ENCODE measurements at regions not wholly inside any gene's neighbourhood (a gene's known extent, or its start where the extent isn't known, plus 50 kb on each side); places are given as distances from the start of the nearest gene placed in this dataset.

DNA sequence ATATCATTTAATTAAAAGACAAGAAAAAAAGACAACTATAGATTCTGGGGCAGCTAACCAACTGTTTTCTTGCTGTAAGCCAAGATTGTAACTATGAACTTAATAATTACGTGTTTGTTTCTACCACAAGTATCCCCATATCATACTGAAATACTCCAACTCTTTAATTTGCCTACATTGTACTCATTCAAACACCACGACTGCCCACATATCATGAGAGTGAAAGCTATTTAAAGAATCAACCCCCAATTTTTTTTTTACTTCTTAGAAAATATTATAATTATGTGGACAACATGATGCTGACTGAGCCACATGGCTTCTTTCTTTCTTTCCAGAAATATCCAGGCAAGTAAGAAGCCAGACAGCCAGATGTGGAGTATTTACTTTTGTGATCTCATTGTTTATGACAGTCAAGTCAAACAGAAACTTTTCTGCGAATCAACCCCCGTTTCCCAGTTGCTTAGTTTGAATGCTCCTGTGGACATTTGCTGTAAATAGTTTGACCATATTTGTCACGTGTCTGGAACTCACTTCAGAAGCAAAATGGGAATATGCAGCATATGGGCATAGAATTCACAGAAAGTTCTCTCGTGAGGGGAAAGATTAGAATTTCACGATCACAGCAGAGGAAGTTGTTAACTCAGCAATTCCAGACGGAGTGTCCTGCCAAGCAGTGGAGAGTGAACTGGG, 126.8 kb upstream of the PSMD7 start:
- peak; percentile 65 for ATAC-seq
- H3K4me3 ChIP-seq = no peak overlapping the region
- intact Hi-C loops (cut with DNase I, micrococcal nuclease) = no loop called here

DNA sequence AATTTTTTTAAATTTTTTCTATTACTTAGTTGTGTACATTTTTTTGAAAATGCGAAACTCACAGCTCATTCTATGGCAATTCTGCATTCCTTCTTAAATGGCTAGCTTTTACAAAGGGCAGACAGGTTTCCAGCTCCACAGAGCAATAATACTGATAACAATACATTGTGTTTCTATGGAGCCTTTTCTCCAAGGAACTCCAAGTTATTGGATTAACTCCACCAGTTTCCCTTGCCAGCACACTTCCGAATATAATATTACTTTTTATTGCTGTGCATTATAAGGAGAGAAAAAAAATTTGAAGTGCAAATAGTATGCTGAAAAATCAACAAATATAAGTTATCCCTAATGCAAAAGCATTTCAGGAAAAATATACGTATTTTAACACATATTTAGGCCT, 127.5 kb upstream of the PSMD7 start:
- no peak overlapping the region for H3K4me3 ChIP-seq
- intact Hi-C loops (cut with DNase I, micrococcal nuclease) = no loop called here
- peaks cover 6% of the 10 kb centered on the region for H3K4me1 ChIP-seq (ENCODE audit: low read depth)
- TF ChIP-seq, protein P1, sequence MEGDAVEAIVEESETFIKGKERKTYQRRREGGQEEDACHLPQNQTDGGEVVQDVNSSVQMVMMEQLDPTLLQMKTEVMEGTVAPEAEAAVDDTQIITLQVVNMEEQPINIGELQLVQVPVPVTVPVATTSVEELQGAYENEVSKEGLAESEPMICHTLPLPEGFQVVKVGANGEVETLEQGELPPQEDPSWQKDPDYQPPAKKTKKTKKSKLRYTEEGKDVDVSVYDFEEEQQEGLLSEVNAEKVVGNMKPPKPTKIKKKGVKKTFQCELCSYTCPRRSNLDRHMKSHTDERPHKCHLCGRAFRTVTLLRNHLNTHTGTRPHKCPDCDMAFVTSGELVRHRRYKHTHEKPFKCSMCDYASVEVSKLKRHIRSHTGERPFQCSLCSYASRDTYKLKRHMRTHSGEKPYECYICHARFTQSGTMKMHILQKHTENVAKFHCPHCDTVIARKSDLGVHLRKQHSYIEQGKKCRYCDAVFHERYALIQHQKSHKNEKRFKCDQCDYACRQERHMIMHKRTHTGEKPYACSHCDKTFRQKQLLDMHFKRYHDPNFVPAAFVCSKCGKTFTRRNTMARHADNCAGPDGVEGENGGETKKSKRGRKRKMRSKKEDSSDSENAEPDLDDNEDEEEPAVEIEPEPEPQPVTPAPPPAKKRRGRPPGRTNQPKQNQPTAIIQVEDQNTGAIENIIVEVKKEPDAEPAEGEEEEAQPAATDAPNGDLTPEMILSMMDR (IDR thresholded peaks at IDR 0.05) = no peak
- no peak for ATAC-seq
- DNase-seq = no peak
- no peaks in the 10 kb centered on the region for H3K9me3 ChIP-seq
- H3K36me3 ChIP-seq (ENCODE audit: low read depth) = no peaks in the 10 kb centered on the region

More for the DNA sequence above, 126.8 kb upstream of the PSMD7 start:
- TF ChIP-seq, protein P1 (IDR thresholded peaks at IDR 0.05) = no peak
- peak in 1 of 3 donors; percentile 24 for DNase-seq
- Histone ChIP-seq H3K9me3 (no peaks in the 10 kb centered on the region), H3K4me1 (ENCODE audit: low read depth) (peaks cover 6% of the 10 kb centered on the region), H3K36me3 (ENCODE audit: low read depth) (no peaks in the 10 kb centered on the region)

DNA sequence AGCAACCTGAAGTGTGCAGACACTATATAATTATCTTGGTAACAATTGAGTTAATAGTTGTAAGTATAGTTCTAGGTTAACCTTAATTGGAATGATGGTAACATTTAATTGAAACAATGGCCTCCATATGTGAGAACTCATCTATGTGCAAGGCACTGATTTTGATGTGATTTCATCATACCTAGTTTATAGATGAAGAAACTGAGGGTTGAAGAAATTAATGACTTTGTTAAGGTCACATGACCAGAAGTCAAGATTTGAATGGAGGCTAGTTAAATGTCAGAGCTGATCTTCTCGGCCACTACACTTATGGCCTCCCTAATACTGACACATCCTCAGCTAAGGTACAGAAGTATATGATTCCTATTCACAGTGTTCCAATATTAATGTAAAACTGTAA, 128.2 kb upstream of the PSMD7 start:
- H3K4me1 ChIP-seq (ENCODE audit: low read depth) = peaks cover 6% of the 10 kb centered on the region
- no peak overlapping the region for H3K4me3 ChIP-seq
- intact Hi-C loops (cut with DNase I, micrococcal nuclease) = no loop called here
- no peaks in the 10 kb centered on the region for H3K9me3 ChIP-seq
- DNase-seq (no peak), ATAC-seq (no peak)
- TF ChIP-seq, protein P1 (IDR thresholded peaks at IDR 0.05) = no peak
- no peaks in the 10 kb centered on the region for H3K36me3 ChIP-seq (ENCODE audit: low read depth)

DNA sequence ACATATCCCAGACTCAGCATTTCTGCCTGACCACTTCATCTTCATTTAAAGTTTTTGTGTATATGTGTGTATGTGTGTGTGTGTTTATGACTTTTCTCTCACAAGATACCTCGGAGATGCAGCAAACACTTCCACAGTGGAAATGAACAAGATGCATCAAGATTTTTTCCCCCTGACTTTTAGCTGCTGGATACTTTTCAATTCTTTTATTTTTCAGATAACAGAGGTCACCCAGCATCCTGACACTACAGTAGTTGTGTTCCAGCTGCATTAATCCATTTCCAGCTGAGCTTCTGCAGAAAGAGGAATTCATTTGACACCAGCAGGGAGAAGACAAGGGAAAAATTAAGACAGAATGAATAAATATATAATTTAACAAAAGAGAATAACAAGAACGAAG, 130.2 kb upstream of the PSMD7 start:
- Histone ChIP-seq H3K4me3 (no peak overlapping the region), H3K9me3 (no peaks in the 10 kb centered on the region), H3K4me1 (ENCODE audit: low read depth) (peaks cover 6% of the 10 kb centered on the region), H3K36me3 (ENCODE audit: low read depth) (no peaks in the 10 kb centered on the region)
- DNase-seq (no peak), ATAC-seq (no peak)
- TF ChIP-seq, protein P1 (IDR thresholded peaks at IDR 0.05) = no peak
- intact Hi-C loops (cut with DNase I, micrococcal nuclease) = no loop called here

DNA sequence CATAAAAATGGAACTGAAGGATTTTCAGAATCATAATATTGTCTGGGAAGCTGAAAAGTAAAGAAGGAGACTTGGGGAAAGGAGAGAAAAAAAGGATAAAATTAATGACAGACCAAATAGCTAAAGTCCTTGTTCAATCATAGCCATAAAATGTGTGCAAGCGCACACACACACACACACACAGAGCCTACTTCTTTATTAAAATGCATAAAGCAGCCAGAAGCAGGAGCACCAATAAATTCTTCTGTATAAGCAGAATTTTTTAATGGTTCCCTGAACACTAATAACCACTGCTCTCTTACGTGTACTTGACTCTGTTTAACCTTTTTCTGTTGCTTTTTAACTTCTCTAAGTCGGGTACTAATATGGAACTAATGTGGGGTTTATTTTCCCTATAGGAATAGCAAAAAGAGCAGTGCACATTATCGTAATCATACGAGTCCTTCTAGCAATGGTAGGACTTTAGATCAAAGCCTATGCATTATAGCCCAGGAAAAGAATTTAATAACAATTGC, 131.0 kb upstream of the PSMD7 start:
- ATAC-seq (no peak), DNase-seq (no peak)
- H3K4me3 ChIP-seq = no peak overlapping the region
- H3K4me1 ChIP-seq (ENCODE audit: low read depth) = peaks cover 6% of the 10 kb centered on the region
- intact Hi-C loops (cut with DNase I, micrococcal nuclease) = no loop called here
- TF ChIP-seq, protein P1 (IDR thresholded peaks at IDR 0.05) = no peak
- H3K9me3 ChIP-seq = no peaks in the 10 kb centered on the region
- H3K36me3 ChIP-seq (ENCODE audit: low read depth) = no peaks in the 10 kb centered on the region
